ENCODE measurements at regions not wholly inside any gene's neighbourhood (a gene's known extent, or its start where the extent isn't known, plus 50 kb on each side); places are given as distances from the start of the nearest gene placed in this dataset.

- DNase-seq (ENCODE audit: low read depth), result no peak
Measured at GRCh38 chr18:78630356-78630755, 349.3 kb upstream of the SALL3 start.

- DNase-seq (ENCODE audit: low read depth), result no peak
Measured at GRCh38 chr18:78630981-78631510, 348.6 kb upstream of the SALL3 start.

- DNase-seq (ENCODE audit: low read depth), result no peak
Measured at GRCh38 chr18:78632111-78632541, 347.5 kb upstream of the SALL3 start.

GRCh38 chr18:78634061-78634696, 345.4 kb upstream of the SALL3 start:
- DNase-seq (ENCODE audit: low read depth), result no peak

GRCh38 chr18:78635093-78635800, 344.4 kb upstream of the SALL3 start:
- DNase-seq (ENCODE audit: low read depth), result no peak

GRCh38 chr18:78636260-78636659, 343.4 kb upstream of the SALL3 start:
- no peak for DNase-seq (ENCODE audit: low read depth)

GRCh38 chr18:78637442-78638402, 341.9 kb upstream of the SALL3 start:
- no peak for DNase-seq (ENCODE audit: low read depth)

GRCh38 chr18:78639006-78639950, 340.3 kb upstream of the SALL3 start:
- DNase-seq (ENCODE audit: low read depth), result no peak

GRCh38 chr18:78640246-78640995, 339.2 kb upstream of the SALL3 start:
- DNase-seq (ENCODE audit: low read depth), result no peak

- no peak for DNase-seq (ENCODE audit: low read depth)
Measured at GRCh38 chr18:78641689-78642231, 337.9 kb upstream of the SALL3 start.

- no peak for DNase-seq (ENCODE audit: low read depth)
Measured at GRCh38 chr18:78642296-78642951, 337.2 kb upstream of the SALL3 start.

- DNase-seq (ENCODE audit: low read depth), result no peak
Measured at GRCh38 chr18:78643004-78643403, 336.6 kb upstream of the SALL3 start.

- DNase-seq (ENCODE audit: low read depth), result no peak
Measured at GRCh38 chr18:78643981-78644380, 335.6 kb upstream of the SALL3 start.

GRCh38 chr18:78645216-78645615, 334.4 kb upstream of the SALL3 start:
- DNase-seq (ENCODE audit: low read depth), result no peak

- no peak for DNase-seq (ENCODE audit: low read depth)
Measured at GRCh38 chr18:78647018-78647417, 332.6 kb upstream of the SALL3 start.

GRCh38 chr18:78649421-78649820, 330.2 kb upstream of the SALL3 start:
- no peak for DNase-seq (ENCODE audit: low read depth)

- DNase-seq (ENCODE audit: low read depth), result no peak
Measured at GRCh38 chr18:78650926-78651325, 328.7 kb upstream of the SALL3 start.

GRCh38 chr18:78652001-78652545, 327.5 kb upstream of the SALL3 start:
- DNase-seq (ENCODE audit: low read depth), result no peak

- no peak for DNase-seq (ENCODE audit: low read depth)
Measured at GRCh38 chr18:78655921-78656320, 323.7 kb upstream of the SALL3 start.
